HG03139 (cell line): ENCODE measurements at regions not wholly inside any gene's neighbourhood (a gene's known extent, or its start where the extent isn't known, plus 50 kb on each side); places are given as distances from the start of the nearest gene placed in this dataset.
"Not testable (repeated sequence)": the region's sequence is repeated elsewhere in the genome, so short reads cannot be mapped to it uniquely, and the experiment has no call there.

ENCODE experiments used
- ATAC-seq: cut with Tn5 transposase; IDR thresholded peaks from one replicate; pipeline ENCODE4 v1.9.1; 2021; ENCODE audit not compliant: unreplicated experiment

DNA sequence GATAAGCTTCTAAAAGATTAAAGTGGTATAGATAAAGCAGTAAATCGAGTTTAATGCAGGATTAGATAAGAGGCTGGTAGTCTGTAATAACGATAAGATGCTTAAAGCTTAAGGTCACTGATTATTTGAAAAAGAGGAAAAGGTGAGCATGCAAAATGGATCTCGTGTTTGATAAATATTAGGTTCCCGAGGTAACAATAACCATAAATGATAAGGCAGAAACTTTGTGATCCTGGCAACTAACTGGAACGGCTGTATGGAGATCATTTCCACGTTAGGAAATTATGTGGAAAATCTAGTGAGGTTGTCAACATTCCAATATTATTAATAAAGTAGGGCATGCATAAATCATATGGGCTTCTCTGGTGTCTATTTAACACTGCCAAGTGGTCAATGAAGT, 255.5 kb downstream of the EFCAB11 start:
- ATAC-seq: no peak

DNA sequence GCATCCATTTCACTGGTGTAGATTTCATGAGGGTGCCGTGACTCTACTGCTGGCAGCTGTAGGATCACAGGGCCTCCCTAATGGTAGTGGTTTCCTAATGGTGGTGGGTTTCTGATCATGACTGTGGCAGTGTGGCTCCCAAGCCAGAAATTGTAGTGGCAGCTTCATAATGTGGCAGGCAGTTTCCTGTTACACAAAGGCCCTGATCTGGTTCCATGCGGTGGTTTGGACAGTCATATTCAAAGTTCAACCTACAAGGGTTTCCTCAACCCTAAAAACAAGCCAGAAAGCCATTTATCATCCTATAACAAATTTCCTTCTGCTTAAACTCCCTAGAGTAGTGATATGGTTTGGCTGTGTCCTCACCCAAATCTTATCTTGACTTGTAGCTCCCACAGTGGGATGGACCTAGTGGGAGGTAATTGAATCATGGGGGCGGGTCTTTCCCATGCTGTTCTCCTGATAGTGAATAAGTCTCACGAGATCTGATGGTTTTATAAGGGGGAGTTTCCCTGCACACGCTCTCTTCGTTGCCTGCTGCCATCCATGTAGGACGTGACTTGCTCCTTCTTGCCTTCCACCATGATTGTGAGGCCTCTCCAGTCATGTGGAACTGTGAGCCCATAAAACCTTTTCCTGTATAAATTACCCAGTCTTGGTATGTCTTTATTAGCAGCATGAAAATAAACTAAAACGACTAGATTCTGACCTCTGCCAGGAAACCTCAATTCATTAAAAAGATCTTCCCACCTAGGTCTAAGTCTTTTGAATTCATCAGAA, 257.1 kb downstream of the EFCAB11 start:
- ATAC-seq: no peak

DNA sequence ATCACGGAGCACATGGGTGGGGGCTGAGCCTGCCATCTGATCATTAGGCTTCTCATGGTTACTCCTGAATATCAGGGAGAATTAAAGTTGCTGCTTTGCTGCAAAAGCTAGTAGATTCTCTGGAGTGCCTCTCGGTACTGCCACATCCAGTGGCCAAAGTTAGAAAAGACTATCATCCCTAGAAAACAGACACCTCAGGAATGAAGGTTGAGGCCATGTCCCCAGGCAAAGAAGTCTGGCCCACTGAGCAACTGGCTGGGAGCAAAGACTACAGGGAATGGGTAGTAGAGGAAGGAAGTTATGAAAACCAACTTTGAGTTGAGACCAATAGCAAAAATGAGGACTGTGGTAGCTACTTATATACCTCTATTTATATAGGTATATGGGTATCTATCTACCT, 258.7 kb downstream of the EFCAB11 start:
- ATAC-seq: no peak

DNA sequence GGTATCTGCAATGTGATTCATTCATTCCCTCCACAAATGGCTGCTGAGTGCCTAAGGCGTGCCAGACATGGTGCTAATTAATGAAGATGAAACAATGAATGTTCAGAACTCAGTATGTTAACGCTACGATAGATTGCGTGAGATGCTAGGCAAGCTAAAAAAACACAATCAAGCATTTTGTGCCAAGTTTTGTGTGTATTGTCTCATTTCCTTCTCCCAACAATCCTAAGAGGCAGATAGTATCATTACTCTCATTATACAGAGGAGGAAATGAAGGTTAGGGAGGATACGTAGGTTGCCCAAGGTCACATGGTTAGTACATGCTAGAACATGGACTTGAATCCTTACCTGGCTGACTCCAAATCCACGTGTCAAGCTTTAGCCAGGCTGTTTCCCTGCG, 264.4 kb downstream of the EFCAB11 start:
- no peak for ATAC-seq

DNA sequence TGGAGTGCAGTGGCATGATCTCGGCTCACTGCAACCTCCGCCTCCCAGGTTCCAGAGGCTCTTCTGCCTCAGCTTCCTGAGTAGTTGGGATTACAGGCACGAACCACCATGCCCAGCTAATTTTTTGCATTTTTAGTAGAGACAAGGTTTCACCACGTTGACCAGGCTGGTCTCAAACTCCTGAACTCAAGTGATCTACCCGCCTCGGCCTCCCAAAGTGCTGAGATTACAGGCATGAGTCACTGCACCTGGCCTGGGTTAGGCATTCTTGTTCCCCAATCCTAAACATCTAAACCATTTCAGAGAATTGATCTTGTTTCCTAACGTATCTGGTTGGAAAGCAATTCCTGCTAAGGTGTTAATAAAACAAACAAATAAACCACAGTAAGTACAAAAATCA, 264.8 kb downstream of the EFCAB11 start:
- ATAC-seq: not testable (repeated sequence)

DNA sequence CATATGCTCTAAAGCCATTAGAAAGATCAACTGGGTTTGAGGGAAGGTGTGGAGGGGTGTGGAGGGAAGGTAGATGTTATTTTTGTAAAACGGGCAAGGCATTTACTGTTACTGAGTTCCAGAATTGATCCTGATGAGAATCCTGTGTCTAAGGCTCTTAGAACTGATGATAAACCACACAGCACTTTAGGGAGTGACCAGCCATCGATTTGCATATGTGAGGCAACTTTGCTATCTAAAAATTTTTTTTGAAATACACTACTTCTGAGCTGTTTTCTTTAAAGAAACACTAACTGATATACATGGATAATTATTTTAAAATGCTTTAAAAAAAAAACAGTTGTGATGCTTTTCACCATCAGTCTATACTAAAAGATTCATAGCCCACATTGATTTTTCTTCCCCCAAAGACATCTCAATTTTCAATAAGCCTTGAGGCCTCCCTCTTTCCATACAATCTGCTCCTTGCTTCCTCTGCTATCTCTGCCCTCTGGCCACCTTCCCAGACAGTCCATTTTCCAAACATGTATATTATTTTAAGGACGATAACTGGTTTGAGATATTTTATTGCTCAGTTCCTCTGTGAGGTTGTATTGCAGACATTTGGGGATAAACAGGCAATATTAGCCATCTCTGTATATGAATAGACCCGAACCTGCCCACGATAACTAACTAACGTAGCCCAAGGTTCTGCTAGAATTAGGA, 265.9 kb downstream of the EFCAB11 start:
- no peak for ATAC-seq

DNA sequence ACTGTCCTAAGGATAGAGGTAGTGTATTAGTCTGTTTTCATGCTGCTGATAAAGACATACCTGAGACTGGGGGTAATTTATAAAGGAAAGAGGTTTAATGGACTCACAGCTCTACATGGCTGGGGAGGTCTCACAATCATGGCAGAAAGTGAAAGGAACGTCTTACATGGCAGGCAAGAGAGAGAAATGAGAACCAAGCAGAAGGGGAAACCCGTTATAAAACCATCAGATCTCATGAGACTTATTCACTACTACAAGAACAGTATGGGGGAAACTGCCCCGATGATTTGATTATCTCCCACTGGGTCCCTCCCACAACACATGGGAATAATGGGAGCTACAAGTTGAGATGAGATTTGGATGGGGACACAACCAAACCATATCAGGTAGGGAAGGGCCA, 267.4 kb downstream of the EFCAB11 start:
- not testable (repeated sequence) for ATAC-seq

DNA sequence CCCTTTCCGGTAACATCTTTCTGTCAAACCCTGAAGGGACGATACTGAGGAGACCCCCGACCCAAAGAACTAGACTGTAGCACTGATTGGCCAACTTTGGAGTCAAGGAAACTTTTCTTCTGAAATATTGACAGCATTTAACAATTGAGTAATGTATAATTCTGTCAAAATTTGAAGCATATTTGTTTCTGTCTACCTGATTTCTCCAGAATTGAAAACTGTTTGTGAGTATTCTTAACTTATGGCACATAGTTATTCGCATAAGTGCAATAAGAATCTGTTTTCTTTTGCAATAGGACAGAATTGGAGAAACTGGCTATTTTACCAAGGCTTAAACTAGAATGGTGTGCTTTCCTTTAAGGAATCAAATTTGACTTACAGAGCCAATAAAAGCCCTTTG, 267.1 kb upstream of the FOXN3 start:
- ATAC-seq: no peak

DNA sequence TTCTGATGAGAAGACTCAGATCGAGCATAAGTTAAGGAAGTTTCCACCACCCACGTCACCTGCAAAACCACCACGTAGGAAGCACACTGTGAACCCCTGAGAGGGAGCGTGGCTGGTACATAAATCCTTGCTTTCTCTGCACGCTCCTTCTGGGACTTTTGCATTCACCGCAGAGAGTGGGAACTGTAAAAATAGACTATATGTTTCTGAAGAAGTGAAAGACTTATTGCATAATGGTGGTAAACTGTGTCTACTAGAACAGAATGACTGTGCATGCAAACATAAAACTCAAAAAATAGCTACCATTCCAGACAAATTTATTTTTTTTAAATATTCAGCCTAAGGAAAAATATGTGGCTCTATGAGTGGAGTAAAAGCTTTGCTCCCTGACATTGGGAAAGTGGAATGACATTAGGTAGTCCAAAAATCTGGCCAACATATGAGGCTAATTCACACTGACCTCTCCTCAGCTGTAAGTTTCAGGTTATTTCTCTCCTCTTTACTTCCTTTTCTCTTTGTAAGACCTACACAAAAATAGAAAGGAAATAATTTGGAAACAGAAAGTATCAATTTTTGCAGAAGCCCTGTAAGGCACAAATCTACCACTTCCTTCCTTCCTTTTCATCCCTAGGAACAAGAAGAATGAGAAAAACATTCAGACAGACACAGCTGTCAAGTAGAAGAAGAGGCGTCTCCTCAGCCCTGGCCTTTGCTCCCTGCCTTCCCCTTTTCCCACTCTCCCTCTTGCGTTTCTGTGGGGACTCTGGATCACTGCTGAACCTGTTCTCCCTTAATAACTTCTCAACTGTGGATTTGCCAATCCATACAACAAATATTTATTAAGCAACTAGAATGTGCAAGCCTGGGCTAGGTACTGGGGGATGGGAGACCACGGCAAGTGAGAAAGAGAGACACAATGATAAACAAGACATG, 264.3 kb upstream of the FOXN3 start:
- ATAC-seq: peak; percentile 76

DNA sequence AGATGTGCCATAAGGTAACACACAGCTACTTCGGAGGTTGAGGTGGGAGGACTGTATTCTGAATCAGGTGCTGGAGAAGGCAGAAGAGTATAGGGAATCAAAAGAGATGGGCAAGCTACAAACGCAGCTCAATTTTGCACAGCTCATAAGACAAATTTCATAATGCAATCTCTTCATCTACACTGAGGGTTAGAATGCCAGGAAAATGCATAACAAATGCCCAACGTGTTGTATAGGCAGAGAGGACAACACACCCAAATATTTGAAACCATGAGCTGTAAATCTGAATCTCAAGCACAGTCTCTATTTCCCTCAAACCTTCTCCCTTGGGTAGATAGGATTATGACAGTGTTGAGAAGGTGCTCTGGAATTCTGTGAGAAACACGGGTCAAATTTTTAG, 263.1 kb upstream of the FOXN3 start:
- ATAC-seq: no peak

DNA sequence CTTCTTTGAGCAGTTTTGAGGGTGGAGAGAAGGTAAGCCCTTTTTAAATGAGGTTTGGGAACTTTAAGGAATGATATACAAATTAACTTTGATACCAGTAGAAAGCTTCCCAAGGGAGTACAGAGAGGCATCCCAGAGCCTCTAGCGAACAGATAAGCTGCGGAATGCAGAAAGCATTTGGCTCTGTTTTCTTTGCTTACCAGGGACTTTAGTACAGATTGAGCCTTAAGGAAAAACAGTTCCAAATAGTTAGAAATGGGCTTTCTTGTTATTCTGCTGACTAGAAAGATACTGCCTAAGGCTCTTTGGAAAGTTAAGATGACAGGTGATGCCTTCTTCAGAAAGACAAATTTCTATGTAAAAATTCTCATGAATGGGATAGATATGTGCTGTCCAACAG, 261.7 kb upstream of the FOXN3 start:
- ATAC-seq: no peak

DNA sequence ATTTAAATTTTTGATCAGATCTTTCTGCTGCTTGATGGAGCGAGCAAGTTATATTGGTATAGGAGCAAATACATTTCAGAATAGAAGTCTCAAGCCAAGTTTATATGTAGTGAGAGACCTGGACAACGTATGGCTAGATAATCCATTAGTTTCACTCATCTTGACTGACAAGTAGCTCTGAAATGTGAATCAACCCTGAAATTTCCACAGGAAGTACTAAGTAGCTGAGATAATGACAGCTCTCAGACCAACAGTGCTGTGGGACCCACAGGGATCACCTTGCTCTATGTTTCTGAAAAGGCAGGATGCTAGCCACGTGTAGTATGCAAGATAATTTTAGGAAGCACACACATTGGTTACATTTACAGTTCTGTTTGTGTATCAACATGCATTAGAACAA, 258.6 kb upstream of the FOXN3 start:
- ATAC-seq: no peak

DNA sequence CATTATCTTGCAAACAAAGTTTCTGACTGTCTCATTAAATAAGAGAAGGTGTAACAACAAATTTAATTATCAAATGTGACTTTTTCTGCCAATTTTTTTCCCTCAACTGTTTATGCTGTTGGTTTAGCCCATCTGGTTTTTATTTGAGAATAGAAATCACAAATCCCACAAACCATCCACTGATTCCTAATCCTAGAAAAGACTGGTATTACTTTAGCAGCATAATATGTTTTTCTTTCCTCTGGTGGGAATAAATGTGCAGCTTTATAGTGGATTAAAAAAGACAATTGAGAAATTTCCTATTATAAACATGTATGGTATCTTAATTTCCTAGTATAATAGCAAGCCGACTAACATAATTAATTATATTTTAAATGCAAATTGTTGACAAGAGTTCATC, 257.9 kb upstream of the FOXN3 start:
- no peak for ATAC-seq

DNA sequence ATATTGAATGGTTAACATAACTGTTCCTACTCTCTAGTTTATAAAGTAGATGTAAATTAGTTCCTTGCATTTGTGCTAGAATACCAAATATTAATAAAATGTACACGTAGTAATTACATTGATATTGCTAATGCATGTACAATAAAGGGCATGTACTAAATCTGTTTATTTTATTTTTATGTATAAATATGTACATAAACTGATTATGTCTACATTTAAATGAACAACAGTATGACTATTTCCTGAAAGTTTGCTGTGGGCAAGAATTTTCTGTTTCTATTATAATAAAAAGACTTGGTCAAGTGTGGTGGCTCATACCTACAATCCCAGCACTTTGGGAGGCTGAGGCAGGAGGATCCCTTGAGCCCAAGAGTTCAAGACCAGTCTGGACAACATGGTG, 257.2 kb upstream of the FOXN3 start:
- ATAC-seq: no peak

DNA sequence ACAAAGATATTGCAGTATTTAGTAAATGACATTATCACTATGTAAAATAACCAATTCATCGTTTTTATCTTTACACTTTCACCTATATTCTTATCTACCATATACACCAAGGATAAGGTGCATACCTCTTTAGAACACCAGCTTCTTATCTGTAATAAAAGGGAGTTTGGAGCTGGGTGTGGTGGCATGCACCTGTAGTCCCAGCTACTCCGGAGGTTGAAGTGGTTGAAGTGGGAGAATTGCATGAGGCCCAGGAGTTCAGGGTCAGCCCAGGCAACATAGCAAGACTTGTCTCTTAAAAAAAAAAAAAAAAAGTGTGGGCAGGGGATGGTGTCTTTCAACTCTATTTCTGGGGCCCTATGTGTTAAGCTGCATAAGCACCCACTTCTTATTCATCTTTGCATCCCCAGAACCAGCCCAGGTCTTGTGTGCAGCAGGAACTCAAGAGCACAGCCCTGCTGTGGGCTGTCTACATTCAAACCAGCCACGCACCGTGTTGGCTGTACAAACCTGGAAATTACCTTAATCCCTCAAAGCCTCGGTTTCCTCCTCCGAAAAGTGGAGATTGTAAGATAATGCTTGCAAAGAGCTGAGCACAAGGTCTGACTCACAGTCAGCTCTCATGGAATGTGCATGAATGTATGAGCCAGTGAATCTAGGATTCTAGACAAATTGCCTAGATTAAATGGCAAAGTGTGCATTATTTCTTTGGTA, 256.6 kb upstream of the FOXN3 start:
- no peak for ATAC-seq

DNA sequence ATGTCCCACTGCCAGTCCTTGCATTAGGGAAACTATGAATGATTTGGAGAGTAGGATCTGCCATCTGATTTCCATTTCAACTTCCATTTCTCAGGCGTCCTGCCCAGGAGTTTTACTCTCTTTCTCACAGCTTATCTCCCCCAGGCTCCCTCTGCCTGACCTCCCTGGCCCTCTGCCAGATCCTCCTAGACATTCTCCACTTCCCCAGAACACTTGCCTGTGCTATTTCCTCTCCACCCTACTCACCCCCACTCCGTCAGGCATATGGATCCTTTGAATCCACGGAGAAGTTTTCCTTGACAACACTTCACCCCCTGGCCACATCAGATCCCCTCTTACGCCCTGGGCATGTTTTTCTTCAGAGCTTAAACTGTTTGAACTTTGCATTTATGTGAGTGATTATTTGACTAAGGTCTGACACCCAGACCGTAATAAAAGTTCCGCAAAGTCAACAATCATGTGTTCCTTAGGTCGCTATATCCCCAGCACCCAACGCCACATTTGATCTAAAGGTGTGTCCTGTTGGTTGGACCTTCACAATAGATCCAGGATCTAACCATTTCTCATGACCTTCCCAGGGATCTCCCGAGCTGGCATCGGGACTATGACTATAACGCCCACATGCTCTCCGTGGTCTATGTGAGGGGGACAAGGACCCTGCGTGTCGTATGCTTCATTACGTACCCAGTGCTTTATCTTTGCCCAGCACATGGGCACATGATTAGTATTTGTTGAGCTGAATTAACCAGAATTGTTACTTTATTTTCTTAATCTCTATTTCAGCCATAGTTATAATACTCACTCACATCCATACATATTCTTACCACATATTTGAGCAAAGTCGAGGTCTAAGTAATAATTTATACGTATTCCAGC, 255.8 kb upstream of the FOXN3 start:
- no peak for ATAC-seq

DNA sequence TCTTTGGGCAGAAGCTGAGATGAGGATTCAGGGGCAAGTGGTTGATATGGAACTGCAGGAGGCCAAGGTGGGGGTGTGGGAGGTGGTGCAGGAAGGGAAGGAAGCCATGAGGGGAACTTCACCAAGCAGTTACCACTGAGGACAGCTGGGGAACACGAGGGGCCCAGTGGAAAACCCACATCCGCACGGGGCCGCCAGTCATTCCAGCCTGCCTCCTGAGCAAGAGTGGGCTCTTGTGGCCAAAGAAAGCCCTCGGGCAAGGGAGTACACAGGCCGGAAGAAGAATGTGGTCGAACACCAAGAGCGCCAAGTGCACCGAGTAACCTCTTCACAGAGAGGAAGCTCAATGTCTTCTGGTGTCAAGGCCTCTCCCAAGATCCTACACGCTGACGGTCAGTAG, 252.2 kb upstream of the FOXN3 start:
- ATAC-seq: no peak

DNA sequence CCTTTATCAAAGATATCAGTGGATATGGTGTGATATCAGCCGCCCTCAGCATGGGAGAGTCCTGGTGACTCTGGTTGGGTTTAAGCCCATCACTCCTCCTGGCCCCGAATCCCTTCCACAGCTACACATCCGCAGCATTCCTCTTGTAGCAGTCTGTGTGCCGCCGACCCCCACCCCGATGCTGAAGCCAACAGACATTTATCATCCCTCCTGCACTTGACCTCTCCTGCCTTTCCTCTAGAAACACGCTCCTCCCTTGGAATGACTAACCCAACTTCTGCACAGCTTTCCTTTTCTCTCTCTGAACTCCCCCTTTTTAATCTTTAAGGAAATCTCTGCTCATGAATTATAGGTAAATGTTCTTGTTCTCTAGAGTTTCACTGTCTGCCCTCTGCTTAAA, 250.9 kb upstream of the FOXN3 start:
- ATAC-seq: no peak

DNA sequence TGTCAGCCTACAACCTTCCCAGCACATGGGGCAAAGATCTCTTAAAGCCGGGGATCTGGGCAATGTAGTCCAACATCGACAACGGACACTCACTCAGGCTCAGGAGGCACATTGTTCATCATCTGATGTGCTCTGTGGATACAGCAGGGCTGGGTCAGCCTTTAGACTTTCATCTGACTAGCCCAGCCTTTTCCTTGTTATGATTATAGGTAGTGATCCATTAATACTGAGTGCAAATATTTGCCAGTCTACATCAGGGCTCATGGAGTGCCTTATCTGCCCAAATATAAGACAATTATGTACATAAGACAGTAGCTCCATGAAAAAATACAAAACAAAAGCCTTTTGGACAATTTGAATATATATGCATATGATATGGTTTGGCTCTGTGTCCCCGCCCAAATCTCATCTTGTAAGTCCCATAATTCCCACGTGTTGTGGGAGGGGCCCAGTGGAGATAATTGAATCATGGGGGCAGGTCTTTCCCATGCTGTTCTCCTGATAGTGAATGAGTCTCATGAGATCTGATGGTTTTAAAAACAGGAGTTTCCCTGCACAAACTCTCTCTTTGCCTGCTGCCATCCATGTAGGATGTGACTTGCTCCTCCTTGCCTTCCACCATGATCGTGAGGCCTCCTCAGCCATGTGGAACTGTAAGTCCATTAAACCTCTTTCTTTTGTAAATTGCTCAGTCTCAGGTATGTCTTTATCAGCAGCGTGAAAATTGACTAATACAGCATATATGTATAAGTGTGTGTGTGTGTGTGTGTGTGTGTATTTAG, 248.5 kb upstream of the FOXN3 start:
- ATAC-seq: not testable (repeated sequence)
